DND-41 (cell line): ENCODE measurements at regions not wholly inside any gene's neighbourhood (a gene's known extent, or its start where the extent isn't known, plus 50 kb on each side); places are given as distances from the start of the nearest gene placed in this dataset.

Experiments used
- EZH2 ChIP-seq: IDR thresholded peaks from 3 replicates; pipeline ENCODE4 v1.6.1; 2012; ENCODE audit warnings: borderline replicate concordance, low read depth, mild to moderate bottlenecking, moderate library complexity, low read length, inconsistent platforms; ENCODE audit not compliant: severe bottlenecking
- TF ChIP-seq, protein P1 (sequence below): IDR thresholded peaks from 2 replicates; pipeline ENCODE4 v1.5.1; 2012; ENCODE audit warnings: borderline replicate concordance, low read length, moderate library complexity, mild to moderate bottlenecking; ENCODE audit not compliant: poor library complexity, severe bottlenecking; ENCODE audit errors: extremely low read depth

DNA sequence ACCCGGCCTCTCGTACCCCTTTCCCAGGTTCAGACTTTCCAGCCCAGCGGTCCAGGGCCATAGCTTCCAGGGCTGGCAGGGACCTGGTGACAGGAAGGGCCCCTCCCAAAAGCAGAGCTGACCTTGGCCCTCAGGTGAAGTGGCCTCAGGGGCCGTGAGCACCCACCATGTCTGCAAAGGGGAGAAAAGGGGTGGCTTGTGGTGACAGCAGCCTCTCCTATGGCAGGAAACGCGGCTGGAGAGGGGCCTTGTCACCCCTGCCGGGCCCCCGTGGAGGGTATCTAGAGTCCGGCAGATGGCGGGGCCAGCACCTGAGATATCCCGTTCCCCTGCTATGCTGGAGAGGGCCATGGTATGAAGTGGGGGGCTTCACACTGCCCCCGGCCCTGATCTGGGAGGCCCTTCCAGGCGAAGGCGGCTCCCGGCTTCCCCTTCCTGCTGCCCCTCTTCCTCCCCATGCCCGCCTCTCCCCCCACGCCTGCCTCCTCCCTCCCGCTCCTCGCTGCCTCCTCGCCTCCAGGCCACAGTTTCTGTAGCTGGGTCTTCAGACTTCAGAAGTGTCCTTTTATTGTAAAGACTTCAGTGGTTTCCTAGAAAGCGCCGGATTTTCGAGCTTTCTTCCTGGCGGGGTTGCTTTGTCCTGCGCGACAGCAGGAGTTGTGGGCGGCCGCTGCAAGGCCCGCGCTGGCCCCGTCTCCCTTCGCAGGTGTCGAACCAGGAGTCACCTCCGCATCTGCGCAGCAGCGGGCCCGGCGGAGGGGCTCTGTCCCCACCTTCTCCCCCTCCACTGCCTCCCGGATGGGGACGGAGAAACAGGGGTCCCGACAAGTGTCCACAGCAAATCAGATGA lies 240.5 kb upstream of the MYT1L start:
- TF ChIP-seq, protein P1, sequence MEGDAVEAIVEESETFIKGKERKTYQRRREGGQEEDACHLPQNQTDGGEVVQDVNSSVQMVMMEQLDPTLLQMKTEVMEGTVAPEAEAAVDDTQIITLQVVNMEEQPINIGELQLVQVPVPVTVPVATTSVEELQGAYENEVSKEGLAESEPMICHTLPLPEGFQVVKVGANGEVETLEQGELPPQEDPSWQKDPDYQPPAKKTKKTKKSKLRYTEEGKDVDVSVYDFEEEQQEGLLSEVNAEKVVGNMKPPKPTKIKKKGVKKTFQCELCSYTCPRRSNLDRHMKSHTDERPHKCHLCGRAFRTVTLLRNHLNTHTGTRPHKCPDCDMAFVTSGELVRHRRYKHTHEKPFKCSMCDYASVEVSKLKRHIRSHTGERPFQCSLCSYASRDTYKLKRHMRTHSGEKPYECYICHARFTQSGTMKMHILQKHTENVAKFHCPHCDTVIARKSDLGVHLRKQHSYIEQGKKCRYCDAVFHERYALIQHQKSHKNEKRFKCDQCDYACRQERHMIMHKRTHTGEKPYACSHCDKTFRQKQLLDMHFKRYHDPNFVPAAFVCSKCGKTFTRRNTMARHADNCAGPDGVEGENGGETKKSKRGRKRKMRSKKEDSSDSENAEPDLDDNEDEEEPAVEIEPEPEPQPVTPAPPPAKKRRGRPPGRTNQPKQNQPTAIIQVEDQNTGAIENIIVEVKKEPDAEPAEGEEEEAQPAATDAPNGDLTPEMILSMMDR = no peak
- TF ChIP-seq EZH2 = no peak
